K562 (cell line): ENCODE measurements at regions not wholly inside any gene's neighbourhood (a gene's known extent, or its start where the extent isn't known, plus 50 kb on each side); places are given as distances from the start of the nearest gene placed in this dataset.

Experiments
- ATAC-seq: fragments of 200-7000 bp; cut with Tn5 transposase; 3 replicates; pipeline ENCODE4 v1.9.1; 2020; ENCODE audit warnings: moderate library complexity
- BruUV-seq: library from RNA; stranded (reverse); fragments of 400-500 nt; replicated peaks from 2 replicates; lab custom pipeline; 2021; lab: Mats Ljungman, UMichigan
- CTCF ChIA-PET: fragments of 300-600 bp; formaldehyde crosslinking; extraction: SDS; loops from one replicate; lab custom pipeline; 2021; ENCODE audit warnings: low intra/inter-chr PET ratio; lab: Yijun Ruan, JAX
- POLR2A ChIA-PET: fragments of 300-600, 350-650 bp; sonication (Branson Sonifier 250); formaldehyde crosslinking; extraction: SDS; loops from one replicate; lab custom pipeline; 2021; ENCODE audit warnings: antibody characterized with exemption, inconsistent platforms; lab: Yijun Ruan, JAX
- DNase-seq, 4 experiments: peaks; one replicate each; pipeline versions ENCODE4 v3.0.0 to v3.0.0-alpha.2; 2011 to 2018; ENCODE audit warnings: low spot score in 3 of 4, mixed read lengths in 3 of 4; ENCODE audit errors: extremely low read depth in 1 of 4
- FAIRE-seq: peaks from 2 replicates; lab custom pipeline; 2011; peaks lifted over from hg19 to GRCh38; lab: Jason Lieb, UNC
- H2AFZ ChIP-seq: 2 replicates; pipeline ENCODE4 v1.6.0; 2011; ENCODE audit warnings: low read depth, low read length, control low read depth, inconsistent platforms
- H3K27ac ChIP-seq: fragments of 200-600 bp; 3 replicates; pipeline ENCODE4 v1.8.0; 2011; ENCODE audit warnings: low read depth, mild to moderate bottlenecking, control low read depth, inconsistent platforms, low read length, moderate library complexity, mixed read lengths; ENCODE audit errors: extremely low read depth
- H3K27me3 ChIP-seq, 2 experiments: fragments of 300-600 bp in 1 of 2; 2 replicates in 1 of 2; 3 replicates in 1 of 2; pipeline versions ENCODE4 v1.6.0 to v1.8.0; 2011; ENCODE audit warnings: inconsistent platforms in 2 of 2, low read length in 2 of 2, mild to moderate bottlenecking in 1 of 2, mixed read lengths in 1 of 2, moderate library complexity in 1 of 2; ENCODE audit not compliant: control insufficient read depth in 2 of 2, insufficient read depth in 2 of 2
- H3K36me3 ChIP-seq: fragments of 300-600 bp; 3 replicates; pipeline ENCODE4 v1.8.0; 2011; ENCODE audit warnings: mild to moderate bottlenecking, low read length, inconsistent platforms; ENCODE audit not compliant: control insufficient read depth, insufficient read depth
- H3K4me1 ChIP-seq, 2 experiments: fragments of 200-600 bp in 1 of 2; replicated peaks in 1 of 2; 2 replicates in 1 of 2; 3 replicates in 1 of 2; pipeline versions ENCODE4 v1.5.1 to v1.8.0; 2011; ENCODE audit warnings: inconsistent platforms in 2 of 2, low read length in 2 of 2, mild to moderate bottlenecking in 1 of 2, mixed read lengths in 1 of 2, moderate library complexity in 1 of 2; ENCODE audit not compliant: control insufficient read depth in 2 of 2, insufficient read depth in 2 of 2
- H3K4me2 ChIP-seq: 2 replicates; pipeline ENCODE4 v1.6.1; 2011; ENCODE audit warnings: low read length, control low read depth, inconsistent platforms, mixed read lengths; ENCODE audit not compliant: insufficient read depth
- H3K4me3 ChIP-seq: fragments of 200-600 bp; sonication (generic), shearing (Covaris generic); 2 replicates; pipeline ENCODE4 v1.5.1; 2016; ENCODE audit warnings: control low read depth, inconsistent platforms
- H3K79me2 ChIP-seq: fragments of 200-600 bp; 3 replicates; pipeline ENCODE4 v1.8.0; 2011; ENCODE audit warnings: low read length, inconsistent platforms; ENCODE audit not compliant: control insufficient read depth, insufficient read depth
- H3K9ac ChIP-seq, 2 experiments: 2 replicates each; pipeline versions ENCODE4 v1.6.0 to v1.6.1; 2011; ENCODE audit warnings: low read depth in 2 of 2, low read length in 2 of 2, control low read depth in 1 of 2, inconsistent platforms in 1 of 2, mild to moderate bottlenecking in 1 of 2, mixed read lengths in 1 of 2; ENCODE audit not compliant: insufficient read depth in 1 of 2
- H3K9me1 ChIP-seq: one replicate; pipeline ENCODE4 v1.6.0; 2011; ENCODE audit warnings: inconsistent platforms, mild to moderate bottlenecking, low read length, moderate library complexity; ENCODE audit not compliant: control insufficient read depth, insufficient read depth
- H3K9me3 ChIP-seq: replicated peaks from 2 replicates; pipeline ENCODE4 v1.5.1; 2011; ENCODE audit warnings: low read depth, low read length, inconsistent platforms; ENCODE audit not compliant: control insufficient read depth, insufficient read depth
- H4K20me1 ChIP-seq: replicated peaks from 2 replicates; pipeline ENCODE4 v1.6.1; 2011; ENCODE audit warnings: low read length, inconsistent platforms, mixed read lengths; ENCODE audit not compliant: control insufficient read depth, insufficient read depth
- KLF10 ChIP-seq: fragments of 250-450 bp; sonication (Bioruptor Pico); IDR thresholded peaks from 2 replicates; pipeline ENCODE4 v1.6.1; 2021; ENCODE audit warnings: matching md5 sums
- SUPT5H ChIP-seq: fragments of 450-650 bp; IDR thresholded peaks from 2 replicates; pipeline ENCODE4 v1.6.1; 2016
- ZC3H11A ChIP-seq: IDR thresholded peaks from 2 replicates; pipeline ENCODE4 v1.6.1; 2012; ENCODE audit warnings: low read depth, low read length, improper control_type of control experiment
- ZNF699 ChIP-seq: fragments of 250-450 bp; sonication (Bioruptor Pico); IDR thresholded peaks from 2 replicates; pipeline ENCODE4 v1.8.0; 2021; ENCODE audit warnings: mild to moderate bottlenecking, moderate library complexity; ENCODE audit not compliant: insufficient replicate concordance
- WGBS: fragments of 100-300 bp; shearing (Covaris generic); methylation state at CpG from one replicate; pipeline ENCODE4 v1.1.6; 2016; ENCODE audit warnings: low coverage, mixed read lengths; ENCODE audit not compliant: insufficient coverage; ENCODE audit errors: missing lambda C conversion rate; 5-methylcytosine and 5-hydroxymethylcytosine counted together
- in situ Hi-C: fragments of 300-500 bp; cut with MboI; formaldehyde crosslinking; loops from 4 replicates; pipeline ENCODE4 v1.15.0; 2018; ENCODE audit warnings: inconsistent platforms, mixed read lengths
- intact Hi-C: fragments of 100-400 bp; cut with micrococcal nuclease; formaldehyde crosslinking; loops from 2 replicates; pipeline ENCODE4 v1.14.2; 2022
- TF ChIP-seq, protein P1 (sequence below): sonication (generic); formaldehyde crosslinking; IDR thresholded peaks from 2 replicates; pipeline ENCODE4 v1.8.0; 2023; ENCODE audit warnings: mild to moderate bottlenecking, missing genetic modification reagents

DNA sequence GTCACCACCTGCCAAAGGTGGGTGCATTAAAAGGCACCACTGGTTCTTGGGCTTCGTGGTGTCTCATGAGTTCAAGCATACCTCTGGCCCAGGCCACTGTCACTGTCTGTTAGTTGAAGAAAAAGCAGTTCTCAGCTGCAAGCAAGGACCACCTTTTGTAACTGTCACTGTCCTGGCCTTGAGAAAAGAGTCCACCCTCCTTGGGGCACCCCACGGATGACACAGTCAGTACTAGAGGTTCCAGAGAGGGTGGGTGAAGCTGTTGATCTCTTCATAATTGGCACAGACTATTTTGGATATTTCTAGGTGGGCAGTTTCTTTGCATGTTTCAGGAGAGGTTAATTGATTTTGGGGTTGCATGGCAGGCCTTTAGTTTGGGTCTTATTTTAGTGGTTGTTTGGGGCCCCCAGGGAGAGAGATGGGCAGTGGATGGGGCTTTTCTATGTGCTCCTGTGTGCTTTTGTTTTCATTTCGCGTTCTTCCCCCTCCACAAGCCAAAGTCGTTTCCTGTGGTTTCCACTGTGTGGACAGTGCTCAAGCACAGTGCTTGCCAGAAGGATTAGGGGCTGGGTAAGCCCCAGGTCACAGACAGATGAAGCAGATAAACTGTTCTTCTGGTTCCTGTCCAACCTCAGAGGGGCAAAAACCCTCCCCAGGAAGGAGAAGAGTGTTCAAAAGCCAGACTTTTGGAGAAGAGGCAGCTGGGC lies 156.2 kb upstream of the PPP1R2C start:
- H3K27me3 ChIP-seq: no peaks in the 10 kb centered on the region
- no peak for TF ChIP-seq ZNF699
- TF ChIP-seq SUPT5H: no peak
- TF ChIP-seq, protein P1, sequence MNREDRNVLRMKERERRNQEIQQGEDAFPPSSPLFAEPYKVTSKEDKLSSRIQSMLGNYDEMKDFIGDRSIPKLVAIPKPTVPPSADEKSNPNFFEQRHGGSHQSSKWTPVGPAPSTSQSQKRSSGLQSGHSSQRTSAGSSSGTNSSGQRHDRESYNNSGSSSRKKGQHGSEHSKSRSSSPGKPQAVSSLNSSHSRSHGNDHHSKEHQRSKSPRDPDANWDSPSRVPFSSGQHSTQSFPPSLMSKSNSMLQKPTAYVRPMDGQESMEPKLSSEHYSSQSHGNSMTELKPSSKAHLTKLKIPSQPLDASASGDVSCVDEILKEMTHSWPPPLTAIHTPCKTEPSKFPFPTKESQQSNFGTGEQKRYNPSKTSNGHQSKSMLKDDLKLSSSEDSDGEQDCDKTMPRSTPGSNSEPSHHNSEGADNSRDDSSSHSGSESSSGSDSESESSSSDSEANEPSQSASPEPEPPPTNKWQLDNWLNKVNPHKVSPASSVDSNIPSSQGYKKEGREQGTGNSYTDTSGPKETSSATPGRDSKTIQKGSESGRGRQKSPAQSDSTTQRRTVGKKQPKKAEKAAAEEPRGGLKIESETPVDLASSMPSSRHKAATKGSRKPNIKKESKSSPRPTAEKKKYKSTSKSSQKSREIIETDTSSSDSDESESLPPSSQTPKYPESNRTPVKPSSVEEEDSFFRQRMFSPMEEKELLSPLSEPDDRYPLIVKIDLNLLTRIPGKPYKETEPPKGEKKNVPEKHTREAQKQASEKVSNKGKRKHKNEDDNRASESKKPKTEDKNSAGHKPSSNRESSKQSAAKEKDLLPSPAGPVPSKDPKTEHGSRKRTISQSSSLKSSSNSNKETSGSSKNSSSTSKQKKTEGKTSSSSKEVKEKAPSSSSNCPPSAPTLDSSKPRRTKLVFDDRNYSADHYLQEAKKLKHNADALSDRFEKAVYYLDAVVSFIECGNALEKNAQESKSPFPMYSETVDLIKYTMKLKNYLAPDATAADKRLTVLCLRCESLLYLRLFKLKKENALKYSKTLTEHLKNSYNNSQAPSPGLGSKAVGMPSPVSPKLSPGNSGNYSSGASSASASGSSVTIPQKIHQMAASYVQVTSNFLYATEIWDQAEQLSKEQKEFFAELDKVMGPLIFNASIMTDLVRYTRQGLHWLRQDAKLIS: no peak
- no peak for TF ChIP-seq ZC3H11A
- TF ChIP-seq KLF10 (CRISPR knock-in tag): no peak
- TF ChIP-seq, all 486 proteins: peak for 0
- no peaks in the 10 kb centered on the region for H4K20me1 ChIP-seq
- no peaks in the 10 kb centered on the region for H3K79me2 ChIP-seq
- no peak overlapping the region for H3K4me2 ChIP-seq
- no peaks in the 10 kb centered on the region for H3K9me1 ChIP-seq
- 0% methylated on average over 4 of the region's 5 CpGs for WGBS
- no peak for DNase-seq
- intact Hi-C loops (no loop called here), in situ Hi-C loops (no loop called here)
- no peak overlapping the region for H3K27ac ChIP-seq
- no peak for ATAC-seq
- FAIRE-seq: no peak
- no peaks in the 10 kb centered on the region; a peak in 1 of 5 replicates for H3K4me1 ChIP-seq
- CTCF ChIA-PET: no interaction called here
- H2AFZ ChIP-seq: no peak overlapping the region
- H3K9ac ChIP-seq: no peak overlapping the region
- H3K36me3 ChIP-seq: no peaks in the 10 kb centered on the region
- POLR2A ChIA-PET: no interaction called here
- no TSS peak for BruUV-seq
- H3K4me3 ChIP-seq: no peak overlapping the region
- no peaks in the 10 kb centered on the region for H3K9me3 ChIP-seq
